HG02759 (cell line): ENCODE measurements at regions not wholly inside any gene's neighbourhood (a gene's known extent, or its start where the extent isn't known, plus 50 kb on each side); places are given as distances from the start of the nearest gene placed in this dataset.
"Not testable (repeated sequence)": the region's sequence is repeated elsewhere in the genome, so short reads cannot be mapped to it uniquely, and the experiment has no call there.

Experiments
- ATAC-seq: cut with Tn5 transposase; IDR thresholded peaks from one replicate; pipeline ENCODE4 v1.9.1; 2021; ENCODE audit warnings: mild to moderate bottlenecking, moderate library complexity; ENCODE audit not compliant: unreplicated experiment

DNA sequence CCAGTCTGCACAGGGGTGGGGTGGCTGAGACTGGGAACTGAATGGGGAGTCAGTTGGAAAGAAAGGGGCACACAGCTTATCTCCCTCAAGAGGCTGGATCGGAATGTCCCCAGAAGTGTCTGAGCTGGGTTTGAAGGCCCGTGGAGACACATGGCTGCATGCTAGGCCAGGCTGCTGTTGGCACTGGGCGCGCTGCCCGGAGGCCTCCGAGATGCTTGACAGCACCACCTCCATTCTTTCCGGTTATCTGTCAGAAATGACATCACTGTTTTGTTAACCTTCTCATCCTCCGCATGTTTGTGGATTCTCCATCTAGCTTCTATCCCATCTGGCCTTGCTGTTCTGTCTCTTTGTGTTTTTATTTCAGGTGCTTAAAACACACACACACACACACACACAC lies 85.5 kb downstream of the APIP start:
- no peak for ATAC-seq

DNA sequence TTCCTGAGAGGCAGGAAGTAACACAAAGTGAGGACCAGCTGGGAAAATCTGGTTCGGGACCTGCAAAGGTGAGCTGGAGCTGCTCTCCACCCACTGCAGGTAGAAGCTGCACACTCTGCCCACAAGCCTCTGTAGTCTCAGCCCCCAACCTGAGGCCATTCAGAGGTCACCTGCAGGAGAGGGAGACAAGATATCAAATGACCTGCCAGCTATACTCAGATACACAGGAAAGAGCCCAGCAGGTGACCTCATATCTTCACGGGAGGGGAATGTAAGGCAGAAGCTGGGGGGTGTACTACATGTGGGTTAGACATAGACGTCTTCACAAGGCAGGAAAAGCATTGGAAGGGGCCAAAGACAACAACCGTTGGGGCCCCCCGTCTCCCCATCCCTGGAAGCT lies 86.1 kb downstream of the APIP start:
- no peak for ATAC-seq

DNA sequence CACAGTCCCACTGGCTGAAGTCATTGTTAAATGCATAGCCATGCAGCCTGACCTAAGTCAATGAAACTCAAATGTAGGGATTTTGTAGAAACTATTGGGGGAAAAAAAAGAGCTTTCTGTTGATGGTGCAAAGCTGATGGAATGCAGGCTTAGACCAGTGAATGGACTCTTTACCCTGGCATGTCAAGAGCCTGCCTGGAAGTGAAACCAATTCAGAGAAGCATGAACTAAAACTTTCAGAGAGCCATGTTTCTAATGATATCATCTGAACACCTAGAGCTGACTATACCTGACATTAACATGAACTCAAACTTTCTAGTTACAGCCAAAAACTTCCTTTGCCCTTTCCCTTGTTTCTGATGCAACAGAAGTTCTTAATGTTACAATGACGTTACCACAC lies 89.0 kb downstream of the APIP start:
- ATAC-seq = peak; percentile 64

DNA sequence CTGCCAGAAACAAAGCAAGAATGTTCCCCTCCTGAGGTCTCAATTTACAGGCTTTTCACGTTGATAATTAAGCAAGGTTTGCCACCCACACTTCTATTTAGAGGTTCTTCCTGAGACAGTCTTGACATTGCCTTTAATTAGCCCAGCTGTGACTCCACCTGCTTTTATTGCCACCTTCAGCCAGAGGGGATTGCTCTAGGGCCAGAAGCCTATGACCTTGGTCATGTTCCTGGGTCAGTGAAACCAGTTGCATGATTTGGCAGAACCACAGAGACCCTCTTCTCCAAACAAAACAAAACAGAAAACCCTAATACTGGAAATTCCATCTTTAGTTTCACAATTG lies 89.8 kb downstream of the APIP start:
- no peak for ATAC-seq

DNA sequence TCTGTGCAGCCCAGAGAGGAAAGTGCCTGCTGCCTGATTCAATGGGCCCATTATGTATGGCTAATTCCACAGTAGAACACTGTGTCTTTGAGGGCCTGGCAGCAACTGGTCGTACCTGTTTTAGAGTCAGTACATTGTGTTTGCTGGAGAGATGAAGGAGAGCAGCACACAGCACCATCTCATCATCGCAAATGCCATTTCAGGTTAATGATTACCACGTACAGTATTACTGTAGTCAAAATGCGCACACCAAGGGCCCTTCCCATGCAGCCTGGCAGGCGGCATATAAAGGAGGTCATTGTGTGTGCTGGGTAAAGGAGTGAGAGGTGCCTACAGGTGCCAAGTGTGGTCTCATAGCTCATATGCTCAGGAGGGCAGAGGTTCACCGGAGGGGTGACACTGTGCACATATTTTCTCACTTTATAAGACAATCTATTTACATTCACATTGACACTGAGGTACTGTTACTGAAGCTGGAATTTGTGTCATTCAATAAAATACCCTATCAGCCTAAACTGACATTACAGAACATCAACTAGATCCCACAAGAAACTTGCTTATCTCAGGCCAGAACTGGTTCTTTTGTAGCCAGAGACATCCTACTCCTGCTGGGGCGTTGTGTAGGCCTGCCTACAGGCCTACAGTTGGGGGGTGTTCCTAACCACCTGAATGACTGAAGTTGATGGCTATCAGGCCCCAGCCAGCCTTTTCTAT lies 90.4 kb downstream of the APIP start:
- ATAC-seq = no peak

DNA sequence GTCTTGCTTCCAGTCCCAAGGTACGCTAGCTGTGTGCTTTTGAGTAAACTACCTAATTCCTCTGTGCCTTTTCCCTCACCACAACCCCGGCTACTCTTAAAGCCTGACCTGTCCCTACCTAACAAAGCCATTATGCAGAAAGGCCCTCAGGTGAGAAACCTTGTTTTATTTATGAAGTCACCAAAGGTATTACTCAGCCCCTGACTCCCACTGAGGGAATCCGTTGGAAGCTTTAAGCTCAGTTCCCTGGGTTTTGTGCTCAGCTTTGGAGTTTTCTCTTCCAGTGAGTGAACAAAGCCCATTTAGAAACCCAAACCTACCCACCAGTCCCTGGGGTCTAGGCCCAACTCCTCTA lies 90.9 kb downstream of the APIP start:
- no peak for ATAC-seq

DNA sequence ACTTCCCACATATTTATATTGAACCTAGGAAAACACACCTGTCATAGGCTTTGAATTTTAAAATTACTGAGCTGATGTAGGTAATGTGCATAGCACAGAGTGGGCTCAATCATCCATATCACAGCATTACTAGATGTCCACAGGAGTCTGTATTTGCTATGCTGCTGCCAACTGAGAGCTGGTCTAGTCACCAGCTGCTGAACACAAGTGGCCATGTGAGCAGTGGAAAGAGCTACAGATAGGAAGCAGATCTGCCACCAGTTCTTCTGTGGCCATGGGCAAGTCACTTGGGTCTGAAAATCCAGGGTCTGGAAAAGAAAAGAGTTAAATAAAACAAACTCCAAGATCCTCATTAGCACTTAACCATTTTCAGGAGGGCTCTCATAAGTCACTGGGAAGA lies 91.8 kb downstream of the APIP start:
- no peak for ATAC-seq

DNA sequence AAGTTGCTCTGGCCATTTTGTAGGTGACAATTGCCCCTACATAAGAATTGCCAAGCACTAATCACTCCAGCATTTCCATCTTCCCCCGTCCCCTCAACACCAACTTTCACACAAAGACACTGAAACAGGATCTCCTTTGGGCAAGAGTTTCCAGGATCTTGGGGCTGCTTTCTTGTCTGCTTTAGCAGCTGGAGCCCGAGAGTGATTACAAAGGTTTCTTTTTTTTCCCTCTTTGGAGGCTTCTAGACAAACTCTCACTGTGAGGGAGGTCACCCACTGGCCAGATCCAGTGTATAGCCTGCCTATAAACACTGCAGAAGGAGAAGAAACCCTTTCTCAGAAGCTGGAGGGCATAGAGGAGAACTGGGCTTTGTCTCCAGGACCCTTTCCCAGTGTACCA lies 92.5 kb downstream of the APIP start:
- no peak for ATAC-seq

DNA sequence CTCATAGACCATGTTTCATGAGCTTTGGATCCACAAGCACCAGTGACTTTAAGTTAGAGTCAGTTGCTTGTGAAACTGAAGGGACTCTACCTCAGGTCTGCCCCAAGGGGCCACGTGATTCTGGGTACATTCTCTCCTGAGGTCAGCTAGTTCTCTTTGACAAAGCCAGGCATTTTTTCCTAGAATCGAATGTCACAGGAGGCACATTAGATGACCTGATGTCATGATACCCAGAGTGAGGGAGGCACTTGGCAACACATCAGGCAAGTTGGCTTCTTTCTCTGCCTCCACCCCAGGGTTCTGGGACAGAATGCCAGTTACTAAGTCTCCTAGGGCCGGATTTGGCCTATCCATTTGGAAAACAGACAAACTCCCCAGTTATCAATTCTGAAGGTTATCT lies 93.0 kb downstream of the APIP start:
- ATAC-seq = no peak

DNA sequence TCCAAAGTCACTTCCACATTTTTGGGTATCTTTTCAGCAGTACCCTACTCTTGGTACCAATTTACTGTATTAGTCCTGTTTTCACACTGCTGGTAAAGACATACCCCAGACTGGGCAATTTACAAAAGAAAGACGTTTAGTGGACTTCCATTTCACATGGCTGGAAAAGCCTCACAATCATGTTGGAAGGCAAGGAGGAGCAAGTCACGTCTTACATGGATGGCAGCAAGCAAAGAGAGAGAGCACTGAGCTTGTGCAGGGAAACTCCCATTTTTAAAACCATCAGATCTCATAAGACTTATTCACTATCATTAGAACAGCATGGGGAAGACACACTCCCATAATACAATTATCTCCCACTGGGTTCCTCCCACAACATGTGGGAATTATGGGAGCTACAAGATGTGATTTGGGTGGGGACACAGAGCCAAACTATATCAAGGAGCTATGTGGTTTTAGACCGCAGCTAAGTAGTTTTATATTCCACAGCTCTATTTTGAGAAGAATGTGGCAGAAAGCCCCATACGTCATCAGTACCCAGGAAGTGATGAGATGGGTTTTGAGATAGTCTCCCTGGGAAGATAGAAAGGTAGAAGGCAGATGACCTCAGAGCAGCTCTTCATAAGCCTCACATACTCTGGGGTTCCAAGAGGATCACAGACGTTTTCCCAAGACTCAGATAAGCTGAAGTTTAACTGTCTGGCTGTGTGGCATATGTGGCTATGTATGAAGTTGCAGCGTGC lies 96.3 kb downstream of the APIP start:
- no peak for ATAC-seq

DNA sequence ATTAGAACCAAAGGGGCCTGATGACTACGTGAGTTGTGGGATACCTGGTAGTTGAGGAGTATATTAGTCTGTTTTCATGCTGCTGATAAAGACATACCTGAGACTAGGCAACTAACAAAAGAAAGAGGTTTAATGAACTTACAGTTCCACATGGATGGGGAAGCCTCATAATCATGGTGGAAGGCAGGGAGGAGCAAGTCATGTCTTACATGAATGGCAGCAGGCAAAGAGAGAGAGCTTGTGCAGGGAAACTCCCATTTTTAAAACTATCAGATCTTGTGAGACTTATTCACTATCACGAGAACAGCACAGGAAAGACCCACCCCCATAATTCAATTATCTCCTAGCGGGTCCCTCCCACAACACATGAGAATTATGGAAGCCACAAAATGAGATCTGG lies 98.4 kb downstream of the APIP start:
- ATAC-seq = not testable (repeated sequence)

DNA sequence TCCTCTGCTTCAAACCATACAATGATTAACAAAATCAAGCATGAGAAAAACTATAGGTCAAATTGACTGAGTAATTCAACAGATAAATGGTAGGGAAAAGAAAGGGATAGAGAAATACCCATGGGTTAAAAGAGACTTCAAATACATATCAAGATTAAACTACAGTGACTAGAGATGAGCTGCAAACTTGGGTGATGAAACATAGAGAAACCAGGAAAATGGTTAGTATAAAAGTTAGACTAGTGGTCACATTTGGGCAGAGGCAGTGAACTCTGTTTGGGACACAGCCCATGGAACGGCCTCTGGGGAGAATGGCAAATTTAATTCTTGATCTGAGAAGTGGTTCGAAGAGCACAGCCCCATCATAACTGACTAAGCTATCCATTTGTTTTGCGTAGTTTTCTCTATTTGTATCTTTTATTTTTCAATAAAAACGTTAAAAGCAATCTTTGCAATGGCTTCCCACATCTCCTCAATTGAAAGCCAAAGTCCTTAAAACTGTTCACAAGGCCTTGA lies 99.4 kb downstream of the APIP start:
- no peak for ATAC-seq

DNA sequence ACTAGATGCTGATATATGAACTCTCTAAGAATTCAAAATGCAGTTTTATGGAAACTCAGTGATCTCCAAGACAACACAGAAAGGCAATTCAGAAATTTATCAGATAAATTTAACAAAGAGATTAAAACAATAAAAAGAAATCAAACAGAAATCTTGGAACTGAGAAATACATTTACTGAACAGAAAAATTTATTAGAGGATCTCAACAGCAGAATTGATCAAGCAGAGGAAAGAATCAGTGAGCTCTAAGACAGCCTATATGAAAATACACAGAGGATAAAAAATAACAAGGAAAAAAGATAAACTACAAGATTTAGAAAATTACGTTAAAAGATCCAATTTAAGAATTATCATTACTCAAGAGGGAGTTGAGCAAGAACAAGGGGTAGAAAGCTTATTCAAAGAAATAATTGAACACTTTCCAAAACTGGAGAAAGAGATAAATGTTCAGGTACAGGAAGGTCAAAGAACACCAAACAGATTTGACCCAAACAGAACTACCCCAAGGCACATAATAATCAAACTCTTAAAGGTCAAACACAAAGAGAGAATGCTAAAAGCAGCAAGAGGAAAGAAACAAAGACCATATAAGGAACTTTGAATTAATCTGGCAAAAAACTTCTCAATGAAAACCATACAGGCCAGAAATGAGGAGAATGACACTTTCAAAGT lies 103.1 kb downstream of the APIP start:
- ATAC-seq = no peak

DNA sequence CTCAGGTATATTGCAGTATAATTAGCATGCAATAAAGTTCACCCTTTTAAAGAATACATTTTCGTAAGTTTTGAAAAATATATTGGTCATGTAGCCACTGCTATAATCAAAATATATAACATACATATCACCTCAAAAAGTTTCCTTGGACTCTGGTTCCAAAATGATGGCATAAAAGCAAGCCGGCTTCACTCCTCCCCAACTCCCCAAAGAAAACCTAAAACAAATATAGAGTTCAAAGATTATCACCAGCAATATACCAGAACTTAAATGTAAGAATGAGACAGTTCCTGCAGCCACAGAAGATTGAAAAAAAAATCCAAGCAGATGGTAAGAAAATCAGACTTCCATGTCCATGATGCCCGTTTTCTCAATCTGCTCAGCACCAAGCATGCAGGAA lies 104.3 kb downstream of the APIP start:
- no peak for ATAC-seq

DNA sequence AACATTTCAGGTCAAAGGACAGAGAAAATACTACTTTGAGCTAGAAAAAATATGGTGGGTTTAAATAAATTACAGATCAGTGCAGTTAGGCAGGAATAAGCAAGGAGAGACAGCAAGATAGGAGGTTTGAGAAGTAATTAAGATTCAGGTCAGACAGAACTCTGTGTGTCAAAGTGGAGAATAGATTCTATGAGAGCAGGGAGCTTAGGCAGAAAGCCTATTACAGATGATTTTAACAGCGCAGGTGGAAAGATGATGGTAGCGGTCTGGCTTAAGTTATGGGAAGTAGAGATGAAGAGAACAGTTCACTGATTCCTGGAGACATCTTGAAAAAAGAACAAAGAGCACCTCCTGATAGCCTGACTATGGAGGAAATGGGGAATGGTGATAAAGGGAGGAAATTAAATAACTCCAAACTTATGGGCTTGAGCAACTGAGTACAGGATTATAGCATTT lies 106.0 kb downstream of the APIP start:
- ATAC-seq = no peak

DNA sequence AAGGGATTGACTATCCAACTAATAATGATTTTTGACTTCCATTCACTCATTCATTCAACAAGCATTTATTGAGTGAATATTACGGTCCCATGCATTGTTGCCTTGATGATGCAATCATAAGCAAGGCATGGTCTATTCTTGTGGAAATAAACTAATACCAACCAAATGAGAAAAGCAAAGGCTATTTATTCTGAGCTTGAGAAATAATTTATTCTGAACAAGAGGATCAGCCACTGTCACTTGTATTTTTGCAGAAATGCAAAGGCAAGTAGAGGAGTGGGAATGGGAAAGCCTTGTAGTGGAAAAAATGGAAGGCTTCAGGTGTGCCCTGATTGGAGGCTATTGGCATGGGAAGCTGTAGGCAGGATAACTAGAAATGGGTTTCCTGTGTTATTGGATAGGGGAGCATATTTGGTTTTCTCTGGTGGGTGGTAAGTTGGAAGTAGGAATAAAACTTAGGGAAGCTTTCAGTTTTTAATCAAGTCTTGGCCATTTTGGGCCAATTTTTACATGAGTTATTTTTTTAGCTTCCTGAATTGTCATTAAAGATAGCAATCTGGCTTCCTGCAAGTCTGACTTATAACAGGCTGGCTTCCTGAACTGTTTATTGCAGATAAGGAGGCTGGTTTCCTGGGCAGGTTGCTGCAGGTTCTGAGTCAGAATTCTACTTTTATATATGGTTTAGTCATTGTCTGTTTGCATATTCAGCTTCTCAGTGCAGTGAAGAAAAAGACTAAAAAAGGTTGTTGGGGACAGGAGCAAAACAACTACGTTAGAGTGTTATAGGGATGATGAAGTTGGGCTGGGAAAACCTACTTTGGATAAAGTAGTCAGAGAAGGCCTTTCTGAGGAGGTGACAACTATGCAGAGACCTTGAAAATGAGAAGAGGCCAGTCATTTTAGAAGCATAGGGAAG lies 106.7 kb downstream of the APIP start:
- ATAC-seq = no peak

DNA sequence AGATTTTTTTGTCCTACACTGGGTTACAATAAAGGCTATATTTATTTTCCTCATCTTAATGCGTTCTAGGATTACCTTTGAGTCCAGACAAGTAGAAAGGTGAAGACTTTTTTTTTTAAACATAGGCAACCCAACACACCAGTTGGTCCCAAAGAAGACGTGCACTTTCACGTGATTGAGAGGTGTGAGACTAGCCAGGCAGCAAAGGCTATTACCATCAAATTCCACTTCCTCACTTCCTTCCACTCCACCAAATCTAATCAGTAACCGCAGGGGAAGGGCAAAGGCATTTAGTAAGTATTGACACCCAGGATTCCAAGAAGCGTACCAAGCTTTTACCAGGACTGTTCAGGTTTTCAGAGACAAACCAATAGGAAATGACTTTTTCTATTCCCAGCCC lies 109.3 kb downstream of the APIP start:
- no peak for ATAC-seq

DNA sequence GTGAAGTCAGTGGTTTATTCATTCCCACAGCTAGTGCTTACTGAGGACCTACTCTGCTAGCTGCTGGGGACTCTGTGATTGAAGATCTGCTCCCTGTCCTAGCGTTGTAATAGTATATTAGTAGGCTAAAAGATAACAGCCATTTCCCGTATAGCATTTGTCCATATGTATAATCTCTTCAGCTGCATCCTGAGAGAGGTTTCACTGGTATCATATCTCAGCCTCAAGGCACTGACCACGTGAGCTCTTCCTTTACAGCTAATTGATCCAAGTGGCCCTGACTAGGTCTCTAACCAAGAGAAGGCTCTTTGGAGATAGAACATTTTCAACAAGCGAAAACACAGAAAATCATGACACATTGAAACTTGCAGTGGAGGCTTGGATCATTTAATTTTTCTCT lies 110.2 kb downstream of the APIP start:
- ATAC-seq = no peak

DNA sequence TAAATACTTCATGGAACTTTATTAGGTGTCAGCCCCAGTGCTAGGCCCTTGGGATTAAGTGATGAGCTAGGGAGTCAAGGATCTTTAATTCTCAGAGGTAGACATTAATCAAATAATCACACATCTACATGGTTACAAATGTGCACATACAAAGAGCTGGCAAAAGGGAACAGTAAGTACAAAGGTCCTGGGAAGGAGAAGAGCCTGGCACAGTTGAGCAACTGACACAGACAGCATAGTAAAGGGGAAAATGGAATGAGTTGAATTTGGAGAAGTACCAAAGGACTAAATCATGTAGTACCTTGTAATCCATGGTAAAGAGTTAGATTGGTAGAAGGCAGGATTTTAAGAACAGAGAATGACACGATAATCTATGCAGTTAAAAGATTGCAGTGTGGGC lies 116.3 kb downstream of the APIP start:
- no peak for ATAC-seq

DNA sequence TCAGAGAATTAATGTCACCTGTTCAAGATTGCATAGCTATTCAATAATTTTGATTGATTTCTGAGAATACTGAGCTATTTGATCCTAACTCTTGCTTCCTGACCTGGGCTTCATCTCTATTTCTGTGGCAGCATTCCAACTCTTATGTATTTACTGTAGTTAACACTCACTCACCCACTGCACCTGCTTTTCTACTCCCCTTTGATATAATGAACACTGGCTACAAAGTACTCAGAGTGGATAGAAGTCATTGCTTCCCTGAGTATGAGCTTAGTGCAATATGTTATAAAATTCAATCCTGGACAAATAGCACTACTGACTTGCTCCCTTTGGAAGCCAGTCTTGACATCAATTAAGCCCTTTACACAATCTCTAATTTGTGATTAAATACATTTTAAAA lies 117.2 kb downstream of the APIP start:
- no peak for ATAC-seq

DNA sequence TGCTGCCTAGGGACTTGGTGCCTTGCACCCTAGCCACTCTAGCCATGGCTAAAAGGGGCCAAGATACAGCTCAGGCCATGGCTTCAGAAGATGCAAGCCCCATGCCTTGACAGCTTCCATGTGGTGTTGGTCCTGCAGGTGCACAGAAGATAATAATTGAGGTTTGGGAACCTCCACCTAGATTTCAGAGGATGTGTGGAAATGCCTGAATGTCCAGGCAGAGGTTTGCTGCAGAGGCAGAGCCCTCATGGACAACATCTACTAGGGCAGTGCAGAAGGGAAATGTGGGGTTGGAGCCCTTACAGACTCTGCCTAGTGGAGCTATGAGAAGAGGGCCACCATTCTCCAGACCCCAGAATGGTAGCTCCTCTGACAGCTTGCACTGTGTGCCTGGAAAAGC lies 118.7 kb downstream of the APIP start:
- ATAC-seq = not testable (repeated sequence)
